ENCODE measurements at regions not wholly inside any gene's neighbourhood (a gene's known extent, or its start where the extent isn't known, plus 50 kb on each side); places are given as distances from the start of the nearest gene placed in this dataset.
A peak's percentile ranks its signal among the peaks of the same experiment; 100 is the strongest.

DNA sequence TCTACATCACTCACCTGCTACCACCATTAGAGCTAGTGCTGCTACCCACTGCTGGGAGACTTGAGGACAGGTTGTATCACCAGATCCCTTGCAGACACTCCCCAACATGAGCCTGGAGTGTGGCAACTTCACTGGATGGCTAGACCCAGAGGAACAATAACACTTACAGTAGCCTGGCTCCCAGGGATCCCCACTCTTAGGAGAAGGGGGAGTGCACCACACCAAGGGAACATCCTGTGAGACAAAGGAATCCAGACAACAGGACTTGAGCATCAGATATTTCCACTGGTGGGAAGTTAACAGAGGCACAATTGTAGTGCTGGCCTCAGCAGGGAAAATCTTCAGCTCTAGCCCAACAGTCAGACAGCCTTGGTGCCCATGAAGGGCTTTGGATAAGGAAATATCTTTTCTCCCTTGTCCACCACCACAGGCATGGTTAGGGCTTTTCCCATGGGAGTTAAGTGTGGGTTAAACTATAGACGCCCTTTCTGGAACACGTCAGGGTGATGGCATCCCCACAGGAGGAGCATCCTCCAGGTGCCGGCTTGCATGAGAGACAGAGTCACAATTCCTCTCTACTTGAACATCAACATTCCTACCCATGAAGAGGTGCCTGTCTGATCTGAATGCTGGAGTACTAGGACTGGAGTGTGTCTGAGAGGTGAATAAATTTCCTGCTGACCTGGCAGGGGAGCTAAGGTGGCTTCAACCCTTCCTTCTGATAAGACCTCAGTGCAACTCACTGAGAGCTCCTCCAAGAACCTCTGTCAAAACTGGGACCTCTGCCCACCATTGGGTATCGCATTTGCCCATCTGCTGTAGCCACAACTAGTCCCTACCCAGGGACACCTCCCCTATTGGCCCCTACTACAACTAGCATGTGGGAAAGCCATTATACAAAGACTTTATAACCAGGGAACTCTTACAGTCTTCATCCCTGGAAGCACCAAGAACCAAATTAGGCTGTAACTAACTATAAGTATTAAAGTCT is 55.4 kb upstream of the SIRPG start:
- no peak for DNase-seq (ENCODE audit: low spot score)

DNA sequence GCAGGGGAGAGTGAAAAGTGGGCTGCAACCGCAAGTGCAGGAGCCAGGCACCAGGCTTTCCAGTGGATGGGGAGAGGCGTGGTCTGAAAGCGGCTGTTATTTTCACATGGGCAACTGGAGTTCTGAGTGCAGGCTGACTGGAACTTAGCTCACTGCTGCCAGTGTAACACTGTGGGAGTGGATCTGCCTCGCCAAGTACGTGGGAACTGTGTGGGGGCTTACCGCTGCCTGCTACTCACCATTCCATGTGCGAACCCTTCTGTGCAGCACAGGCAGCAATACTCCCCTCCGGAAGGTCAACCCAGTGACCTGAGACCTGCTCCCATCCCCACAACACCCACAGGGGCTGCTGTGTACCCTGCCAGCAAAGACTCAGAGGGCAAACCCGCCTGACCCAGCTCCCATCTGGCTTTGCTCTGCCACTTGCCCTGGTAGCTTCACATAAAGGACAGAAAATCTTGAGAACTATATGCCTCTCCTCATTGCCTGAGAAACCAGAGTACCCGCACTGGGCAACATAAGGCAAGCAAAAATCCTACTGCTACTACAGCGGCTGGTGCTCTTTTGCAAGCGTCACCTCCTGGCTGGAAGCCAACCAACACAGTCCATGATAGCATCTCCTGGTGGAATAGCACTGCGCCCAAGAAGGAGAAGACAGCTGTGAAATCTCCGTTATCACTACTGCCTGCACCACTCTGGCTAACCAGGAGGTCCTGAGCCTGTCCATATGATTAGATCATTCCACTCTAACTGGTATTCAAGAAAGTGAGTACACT is 54.4 kb upstream of the SIRPG start:
- no peak for DNase-seq (ENCODE audit: low spot score)

DNA sequence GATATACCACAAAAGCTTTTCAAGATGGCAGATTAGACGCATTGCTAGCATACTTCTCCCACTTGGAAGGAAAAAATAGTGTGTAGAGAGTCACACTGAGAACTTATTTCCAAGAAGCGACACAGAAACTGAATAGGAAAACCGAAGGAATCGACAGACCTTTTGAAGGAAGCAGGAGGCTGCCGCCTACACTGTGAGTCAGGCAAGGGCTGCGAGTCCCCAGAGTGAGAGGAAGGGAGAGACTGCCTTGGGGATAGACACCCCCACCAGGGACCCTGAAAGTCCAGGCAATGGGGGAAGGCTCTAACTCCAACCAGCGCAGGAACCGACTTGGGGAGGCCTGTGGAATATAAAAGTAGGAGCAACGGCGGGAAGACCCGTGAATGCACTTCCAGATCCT is 53.7 kb upstream of the SIRPG start:
- no peak for DNase-seq (ENCODE audit: low spot score)

DNA sequence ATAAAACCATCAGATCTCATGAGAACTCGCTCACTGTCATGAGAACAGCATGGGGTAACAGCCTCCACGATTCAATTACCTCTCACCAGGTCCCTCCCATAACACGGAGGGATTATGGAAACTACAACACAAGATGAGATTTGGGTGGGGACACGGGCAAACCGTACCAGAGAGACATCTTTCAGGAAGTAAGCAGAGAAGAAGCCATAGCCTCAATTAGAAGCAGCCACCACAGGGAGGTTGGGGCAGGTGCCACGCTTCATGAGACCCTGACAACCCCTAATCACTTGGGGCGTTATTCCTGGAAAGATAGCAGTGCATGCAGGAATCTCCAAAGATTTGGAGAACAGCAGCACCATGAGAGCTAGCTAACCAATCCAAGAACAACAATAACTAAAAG is 52.9 kb upstream of the SIRPG start:
- no peak for DNase-seq (ENCODE audit: low spot score)

DNA sequence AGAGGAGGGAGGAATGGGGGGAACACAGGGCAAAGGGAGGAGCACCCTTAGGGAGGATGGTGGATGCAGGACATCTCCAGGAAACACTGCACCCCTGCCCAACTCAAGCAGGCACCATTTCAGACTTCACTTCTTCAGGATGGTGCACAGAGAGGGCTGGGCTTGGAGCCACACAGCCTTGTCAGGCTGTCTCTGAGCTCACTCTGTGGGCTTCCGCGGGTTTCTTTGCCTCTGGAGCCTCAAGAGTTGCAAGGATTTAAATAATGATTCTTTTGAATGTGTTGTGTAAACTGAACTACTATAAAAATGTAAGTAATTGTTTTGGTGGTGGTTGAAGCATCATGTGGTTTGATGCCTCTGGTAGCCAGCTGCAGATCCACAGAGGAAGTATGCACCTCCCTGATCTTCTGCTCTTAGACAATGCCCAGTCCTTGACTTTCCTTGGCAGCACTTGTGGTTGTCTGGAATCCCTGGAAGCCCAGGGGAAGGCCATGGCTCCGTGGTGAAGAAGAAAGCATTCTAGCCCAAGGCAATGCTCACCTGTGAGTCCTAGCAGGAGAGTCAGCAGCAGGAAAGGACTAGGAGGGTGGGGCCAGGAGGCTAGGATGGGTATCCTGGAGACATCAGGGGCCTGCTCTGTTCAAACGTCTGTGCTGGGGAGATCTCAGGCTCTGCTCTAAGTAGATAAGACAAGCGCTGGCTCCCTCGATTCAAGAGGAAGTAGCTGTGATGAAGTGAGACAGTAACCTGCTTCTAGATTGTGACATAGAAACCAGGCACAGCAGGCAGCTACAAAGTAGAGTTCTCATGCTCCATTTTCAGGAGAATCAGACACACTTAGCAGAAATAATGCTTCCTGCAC is 50.2 kb upstream of the SIRPG start:
- DNase-seq (ENCODE audit: low spot score): peak; percentile 21

Data from CD4-positive, alpha-beta T cell treated with Interleukin-6 at 100 ng/mL for 8 hours (primary cell).